DOHH2 (cell line): ENCODE measurements at regions not wholly inside any gene's neighbourhood (a gene's known extent, or its start where the extent isn't known, plus 50 kb on each side); places are given as distances from the start of the nearest gene placed in this dataset.

Experiments
- H3F3A ChIP-seq: fragments of 200-600 bp; sonication (generic), shearing (Covaris generic); 2 replicates; pipeline ENCODE4 v1.6.0; 2016; ENCODE audit warnings: antibody characterized with exemption, mild to moderate bottlenecking; ENCODE audit not compliant: control insufficient read depth, insufficient read depth
- H3K27ac ChIP-seq: fragments of 200-600 bp; sonication (generic); 2 replicates; pipeline ENCODE4 v1.5.1; 2014; ENCODE audit warnings: low read depth, mild to moderate bottlenecking, low read length, moderate library complexity
- H3K27me3 ChIP-seq: fragments of 200-600 bp; sonication (generic); 2 replicates; pipeline ENCODE4 v1.6.1; 2014; ENCODE audit warnings: mild to moderate bottlenecking, low read length, mixed read lengths; ENCODE audit not compliant: control insufficient read depth
- H3K36me3 ChIP-seq: fragments of 200-600 bp; sonication (generic); 2 replicates; pipeline ENCODE4 v1.6.1; 2014; ENCODE audit warnings: mild to moderate bottlenecking, low read length, moderate library complexity, mixed read lengths; ENCODE audit not compliant: control insufficient read depth
- H3K4me1 ChIP-seq: fragments of 200-600 bp; sonication (generic); 2 replicates; pipeline ENCODE4 v1.6.1; 2014; ENCODE audit warnings: mild to moderate bottlenecking, low read length, mixed read lengths; ENCODE audit not compliant: control insufficient read depth
- H3K4me2 ChIP-seq: fragments of 200-600 bp; sonication (generic); 2 replicates; pipeline ENCODE4 v1.6.0; 2014; ENCODE audit warnings: mild to moderate bottlenecking, low read length, moderate library complexity
- H3K4me3 ChIP-seq: fragments of 200-600 bp; sonication (generic); 2 replicates; pipeline ENCODE4 v1.5.1; 2014; ENCODE audit warnings: mild to moderate bottlenecking, low read length, mixed read lengths
- H3K79me2 ChIP-seq: fragments of 200-600 bp; sonication (generic); 2 replicates; pipeline ENCODE4 v1.6.1; 2014; ENCODE audit warnings: mild to moderate bottlenecking, low read length, mixed read lengths; ENCODE audit not compliant: control insufficient read depth
- H3K9me2 ChIP-seq: fragments of 200-600 bp; sonication (generic); replicated peaks from 2 replicates; pipeline ENCODE4 v1.6.1; 2014; ENCODE audit warnings: mild to moderate bottlenecking, low read length, mixed read lengths; ENCODE audit not compliant: control insufficient read depth
- H3K9me3 ChIP-seq: fragments of 200-600 bp; sonication (generic); 2 replicates; pipeline ENCODE4 v1.6.1; 2014; ENCODE audit warnings: antibody characterized with exemption, low read length, mixed read lengths; ENCODE audit not compliant: control insufficient read depth, insufficient read depth
- H4K20me1 ChIP-seq: fragments of 200-600 bp; sonication (generic); 2 replicates; pipeline ENCODE4 v1.6.0; 2014; ENCODE audit warnings: low read depth, mild to moderate bottlenecking, antibody characterized with exemption, low read length, moderate library complexity; ENCODE audit not compliant: control insufficient read depth, insufficient read depth
- EZH2phosphoT487 ChIP-seq: fragments of 200-600 bp; sonication (generic); IDR thresholded peaks from 2 replicates; pipeline ENCODE4 v1.6.1; 2017; ENCODE audit warnings: borderline replicate concordance, mild to moderate bottlenecking, antibody characterized with exemption, low read length, moderate library complexity, mixed read lengths
- TF ChIP-seq, protein P1 (sequence below): fragments of 200-600 bp; sonication (generic); IDR thresholded peaks from one replicate; pipeline ENCODE4 v1.5.1; 2014; ENCODE audit warnings: antibody characterized with exemption, mild to moderate bottlenecking, low read depth, low read length; ENCODE audit not compliant: poor library complexity, severe bottlenecking

DNA sequence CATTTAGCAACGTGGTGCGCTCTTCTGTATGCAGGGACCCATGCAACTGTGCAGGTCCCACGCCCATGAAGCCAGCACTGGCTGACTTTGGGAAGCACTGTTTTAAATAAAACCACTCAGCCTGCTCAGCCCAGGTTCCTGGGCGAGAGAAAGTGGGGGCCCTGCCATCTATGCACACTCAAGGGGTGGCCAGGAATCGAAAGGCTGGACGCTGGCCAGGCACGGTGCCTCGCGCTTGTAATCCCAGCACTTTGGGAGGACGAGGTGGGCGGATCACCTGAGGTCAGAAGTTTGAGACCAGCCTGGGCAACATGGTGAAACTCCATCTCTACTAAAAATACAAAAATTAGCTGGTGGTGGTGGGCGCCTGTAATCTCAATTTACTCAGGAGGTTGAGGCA is 179.9 kb upstream of the TBX3 start:
- peaks cover 7% of the 10 kb centered on the region; the same call in 1 of the 2 replicates for H3K9me3 ChIP-seq
- no peak overlapping the region for H3K4me3 ChIP-seq
- H3K4me1 ChIP-seq, result no peaks in the 10 kb centered on the region
- H3F3A ChIP-seq, result no peaks in the 10 kb centered on the region
- no peaks in the 10 kb centered on the region for H3K36me3 ChIP-seq
- no peaks in the 10 kb centered on the region for H3K27me3 ChIP-seq
- H3K79me2 ChIP-seq, result no peaks in the 10 kb centered on the region
- no peaks in the 10 kb centered on the region for H4K20me1 ChIP-seq
- no peak overlapping the region for H3K4me2 ChIP-seq
- no peak overlapping the region for H3K27ac ChIP-seq
- TF ChIP-seq EZH2phosphoT487, result no peak
- TF ChIP-seq, protein P1, sequence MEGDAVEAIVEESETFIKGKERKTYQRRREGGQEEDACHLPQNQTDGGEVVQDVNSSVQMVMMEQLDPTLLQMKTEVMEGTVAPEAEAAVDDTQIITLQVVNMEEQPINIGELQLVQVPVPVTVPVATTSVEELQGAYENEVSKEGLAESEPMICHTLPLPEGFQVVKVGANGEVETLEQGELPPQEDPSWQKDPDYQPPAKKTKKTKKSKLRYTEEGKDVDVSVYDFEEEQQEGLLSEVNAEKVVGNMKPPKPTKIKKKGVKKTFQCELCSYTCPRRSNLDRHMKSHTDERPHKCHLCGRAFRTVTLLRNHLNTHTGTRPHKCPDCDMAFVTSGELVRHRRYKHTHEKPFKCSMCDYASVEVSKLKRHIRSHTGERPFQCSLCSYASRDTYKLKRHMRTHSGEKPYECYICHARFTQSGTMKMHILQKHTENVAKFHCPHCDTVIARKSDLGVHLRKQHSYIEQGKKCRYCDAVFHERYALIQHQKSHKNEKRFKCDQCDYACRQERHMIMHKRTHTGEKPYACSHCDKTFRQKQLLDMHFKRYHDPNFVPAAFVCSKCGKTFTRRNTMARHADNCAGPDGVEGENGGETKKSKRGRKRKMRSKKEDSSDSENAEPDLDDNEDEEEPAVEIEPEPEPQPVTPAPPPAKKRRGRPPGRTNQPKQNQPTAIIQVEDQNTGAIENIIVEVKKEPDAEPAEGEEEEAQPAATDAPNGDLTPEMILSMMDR, result no peak
- no peaks in the 10 kb centered on the region for H3K9me2 ChIP-seq

DNA sequence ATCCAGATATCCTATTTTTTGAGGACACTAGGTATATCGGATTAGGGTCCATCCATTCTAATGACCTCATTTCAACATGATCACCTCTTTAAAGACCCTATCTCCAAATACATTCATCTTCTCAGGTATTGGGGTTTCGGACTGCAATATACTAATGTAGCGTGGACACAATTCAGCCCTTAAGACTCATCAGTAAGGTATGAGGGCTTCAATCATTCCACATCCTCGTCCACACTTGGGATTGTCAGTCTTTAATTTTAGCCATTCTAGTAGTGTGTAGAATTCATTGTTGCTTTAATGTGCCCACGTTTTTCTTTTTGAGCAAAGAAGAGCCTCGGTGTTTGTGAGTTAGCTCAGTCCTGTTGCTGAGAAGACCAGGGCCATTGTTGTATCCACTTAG is 177.0 kb upstream of the TBX3 start:
- H3K4me2 ChIP-seq, result no peak overlapping the region
- H4K20me1 ChIP-seq, result no peaks in the 10 kb centered on the region
- H3K4me1 ChIP-seq, result no peaks in the 10 kb centered on the region
- H3K9me3 ChIP-seq, result no peaks in the 10 kb centered on the region
- H3K79me2 ChIP-seq, result no peaks in the 10 kb centered on the region
- no peaks in the 10 kb centered on the region for H3K27me3 ChIP-seq
- no peak overlapping the region for H3K27ac ChIP-seq
- H3K9me2 ChIP-seq, result no peaks in the 10 kb centered on the region
- H3K4me3 ChIP-seq, result no peak overlapping the region
- H3K36me3 ChIP-seq, result no peaks in the 10 kb centered on the region
- TF ChIP-seq, protein P1, result no peak
- no peak for TF ChIP-seq EZH2phosphoT487
- H3F3A ChIP-seq, result no peaks in the 10 kb centered on the region

DNA sequence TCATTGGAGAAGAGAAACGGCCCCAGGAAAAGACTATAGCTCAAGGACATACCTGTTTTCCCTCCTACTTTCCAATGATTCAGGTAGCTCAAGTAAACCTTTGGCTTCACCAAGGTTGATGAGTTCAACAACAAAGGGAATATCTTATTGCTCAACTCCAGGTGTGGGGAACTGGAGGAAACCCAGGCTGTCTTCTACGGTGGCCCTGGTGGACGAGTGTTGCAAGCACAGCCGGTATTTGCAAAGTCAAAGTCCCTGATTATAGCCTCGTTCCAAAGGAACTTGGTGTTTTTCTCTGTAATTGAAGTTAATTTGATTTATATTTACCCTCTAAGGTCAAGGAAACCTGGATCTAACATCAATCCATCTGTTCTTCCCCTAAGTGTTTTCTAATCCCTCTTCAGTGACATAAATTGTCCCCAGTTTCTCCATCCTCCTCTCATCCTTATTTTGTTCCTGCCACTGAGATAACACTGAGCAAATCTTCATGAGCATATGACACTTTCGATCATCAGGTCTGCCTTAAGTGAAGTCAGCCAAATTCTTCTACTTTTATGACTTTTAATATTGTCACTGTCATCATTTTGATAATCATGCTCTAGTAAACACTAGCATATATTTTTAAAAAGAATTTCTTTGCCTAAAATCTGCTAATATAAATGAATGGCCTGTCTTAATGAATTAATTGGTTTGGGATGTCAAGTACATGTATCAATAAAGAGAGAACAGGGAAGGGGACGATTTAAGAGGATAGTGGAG is 174.6 kb upstream of the TBX3 start:
- Histone ChIP-seq H3K27ac (no peak overlapping the region), H3K4me3 (no peak overlapping the region), H4K20me1 (no peaks in the 10 kb centered on the region), H3K27me3 (no peaks in the 10 kb centered on the region), H3K9me3 (no peaks in the 10 kb centered on the region; the same call in 1 of the 2 replicates), H3K4me1 (no peaks in the 10 kb centered on the region), H3K9me2 (no peaks in the 10 kb centered on the region), H3K4me2 (no peak overlapping the region), H3K36me3 (no peaks in the 10 kb centered on the region), H3F3A (no peaks in the 10 kb centered on the region), H3K79me2 (no peaks in the 10 kb centered on the region)
- TF ChIP-seq, protein P1, result no peak
- no peak for TF ChIP-seq EZH2phosphoT487
